ENCODE measurements at regions not wholly inside any gene's neighbourhood (a gene's known extent, or its start where the extent isn't known, plus 50 kb on each side); places are given as distances from the start of the nearest gene placed in this dataset.

DNA sequence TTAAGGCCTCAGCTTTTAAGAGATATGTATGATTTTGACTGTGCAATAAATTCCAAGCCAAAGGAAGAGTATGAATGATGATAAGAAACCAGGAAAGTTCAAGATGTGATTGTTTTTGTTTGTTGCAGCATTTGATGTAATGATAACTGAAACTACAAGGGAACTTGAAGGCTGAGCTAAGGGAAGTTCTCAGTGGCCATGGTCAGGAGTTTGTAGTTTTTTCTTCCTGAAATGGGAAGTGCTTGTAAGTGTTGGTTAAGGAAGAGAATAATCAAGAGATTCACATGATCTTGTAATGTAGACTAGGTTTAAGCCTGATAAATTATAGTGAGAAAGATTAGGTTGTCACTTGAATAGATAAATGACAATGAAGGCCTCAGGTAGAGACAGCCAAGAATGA is 53.4 kb downstream of the PTCHD4 start:
- Mint-ChIP-seq H3K36me3 (ENCODE audit: low read depth) (no peaks in the 10 kb centered on the region), H3K9me3 (ENCODE audit: low read depth) (no peaks in the 10 kb centered on the region), H3K4me3 (no peak overlapping the region), H3K27ac (no peak overlapping the region), H3K4me1 (no peaks in the 10 kb centered on the region), H3K27me3 (peaks cover 5% of the 10 kb centered on the region)
- DNase-seq (no peak), ATAC-seq (no peak)
- CTCF ChIA-PET: no interaction called here
- intact Hi-C loops (cut with DNase I, micrococcal nuclease): no loop called here
- POLR2A ChIA-PET: no interaction called here

DNA sequence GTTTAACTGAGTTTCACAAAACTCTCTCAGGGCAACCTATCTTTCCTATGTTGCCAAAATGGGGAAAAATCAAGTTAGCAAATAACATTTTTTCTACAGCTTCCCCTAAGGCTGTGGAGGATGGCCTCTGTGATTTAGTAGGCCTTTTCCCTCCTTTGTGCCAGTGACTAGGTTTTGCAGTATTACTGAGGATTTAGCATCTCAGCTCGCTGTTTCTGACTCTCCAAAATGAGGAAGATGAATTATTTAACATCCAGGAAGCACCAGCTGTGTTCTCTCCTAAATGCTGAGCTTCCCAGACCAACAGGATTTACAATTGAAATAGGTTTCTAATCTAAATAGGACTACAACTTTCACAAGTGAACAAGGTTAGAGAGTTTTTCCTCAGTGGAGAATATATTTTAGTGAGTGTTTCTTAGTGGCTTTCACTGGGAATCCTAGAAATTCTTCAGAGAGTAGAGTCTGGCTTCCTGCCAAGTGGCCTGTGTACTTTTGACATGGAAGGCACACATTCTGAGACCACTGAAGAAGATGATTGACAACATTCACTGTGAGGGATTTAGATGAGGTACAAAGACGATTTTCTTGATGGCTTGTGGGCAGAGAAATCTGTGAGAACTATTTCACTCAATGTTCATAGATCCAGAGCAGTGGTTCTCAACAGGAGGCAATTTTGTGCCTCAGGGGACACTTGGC is 62.4 kb downstream of the PTCHD4 start:
- peaks cover 5% of the 10 kb centered on the region for H3K27me3 Mint-ChIP-seq
- intact Hi-C loops (cut with DNase I, micrococcal nuclease): no loop called here
- DNase-seq: no peak
- H3K27ac Mint-ChIP-seq: no peak overlapping the region
- H3K36me3 Mint-ChIP-seq (ENCODE audit: low read depth): no peaks in the 10 kb centered on the region
- CTCF ChIA-PET: no interaction called here
- H3K9me3 Mint-ChIP-seq (ENCODE audit: low read depth): no peaks in the 10 kb centered on the region
- H3K4me3 Mint-ChIP-seq: no peak overlapping the region
- POLR2A ChIA-PET: no interaction called here
- ATAC-seq: no peak
- H3K4me1 Mint-ChIP-seq: no peaks in the 10 kb centered on the region

DNA sequence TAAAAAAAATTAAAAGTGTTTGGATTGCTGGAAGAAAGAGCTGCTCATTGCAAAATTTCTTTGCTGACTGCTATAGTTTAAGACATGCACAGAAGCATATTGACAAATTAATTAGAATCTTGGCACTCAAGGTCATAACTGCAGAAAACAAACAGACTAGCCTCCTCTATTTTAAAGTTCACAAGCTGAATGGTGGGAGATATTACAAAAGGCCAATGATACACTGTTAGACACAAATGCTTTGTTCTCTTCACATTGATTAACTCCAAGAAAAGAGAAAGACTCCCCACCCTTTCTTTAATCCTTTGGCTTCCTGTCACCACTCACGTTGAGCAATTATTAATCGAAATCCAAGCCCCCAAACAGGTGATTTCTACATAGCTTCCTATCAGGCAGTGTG is 69.1 kb downstream of the PTCHD4 start:
- ChIA-PET CTCF (no interaction called here), POLR2A (no interaction called here)
- no peak overlapping the region for H3K4me3 Mint-ChIP-seq
- intact Hi-C loops (cut with DNase I, micrococcal nuclease): no loop called here
- H3K36me3 Mint-ChIP-seq (ENCODE audit: low read depth): no peaks in the 10 kb centered on the region
- no peak for DNase-seq
- no peaks in the 10 kb centered on the region for H3K4me1 Mint-ChIP-seq
- H3K27me3 Mint-ChIP-seq: no peaks in the 10 kb centered on the region
- no peak for ATAC-seq
- no peaks in the 10 kb centered on the region for H3K9me3 Mint-ChIP-seq (ENCODE audit: low read depth)
- H3K27ac Mint-ChIP-seq: no peak overlapping the region

DNA sequence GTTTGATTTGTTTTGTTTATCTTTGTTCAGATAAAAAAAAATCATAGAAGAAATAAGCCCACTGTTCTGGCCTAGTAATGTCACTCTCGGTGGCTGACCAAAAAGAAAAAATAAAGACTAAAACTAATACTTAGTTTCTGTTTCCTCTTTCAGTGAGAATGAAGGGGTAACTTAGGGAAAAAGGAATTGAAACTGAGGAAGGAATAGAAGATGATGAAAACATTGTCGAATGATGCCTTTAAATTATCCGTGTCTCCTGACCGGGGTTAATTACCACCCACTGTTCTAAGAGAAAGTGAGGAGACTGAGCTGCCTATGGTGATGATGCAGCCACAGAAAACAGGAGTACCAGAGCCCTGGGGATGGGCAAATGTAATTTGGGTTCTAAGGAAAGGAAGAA is 73.1 kb downstream of the PTCHD4 start:
- CTCF ChIA-PET: interaction anchor here (0.7 kb wide), 1 partner anchor 157 kb away, joined by 5 read pairs; no protein-coding TSS in a partner anchor
- DNase-seq (no peak), ATAC-seq (no peak)
- POLR2A ChIA-PET: interaction anchor here (0.7 kb wide), 1 partner anchor 11 kb away, joined by 6 read pairs; no protein-coding TSS in a partner anchor
- intact Hi-C loops (cut with DNase I, micrococcal nuclease): no loop called here
- Mint-ChIP-seq H3K9me3 (ENCODE audit: low read depth) (no peaks in the 10 kb centered on the region), H3K36me3 (ENCODE audit: low read depth) (no peaks in the 10 kb centered on the region), H3K27me3 (no peaks in the 10 kb centered on the region), H3K4me3 (no peak overlapping the region), H3K4me1 (no peaks in the 10 kb centered on the region), H3K27ac (no peak overlapping the region)

DNA sequence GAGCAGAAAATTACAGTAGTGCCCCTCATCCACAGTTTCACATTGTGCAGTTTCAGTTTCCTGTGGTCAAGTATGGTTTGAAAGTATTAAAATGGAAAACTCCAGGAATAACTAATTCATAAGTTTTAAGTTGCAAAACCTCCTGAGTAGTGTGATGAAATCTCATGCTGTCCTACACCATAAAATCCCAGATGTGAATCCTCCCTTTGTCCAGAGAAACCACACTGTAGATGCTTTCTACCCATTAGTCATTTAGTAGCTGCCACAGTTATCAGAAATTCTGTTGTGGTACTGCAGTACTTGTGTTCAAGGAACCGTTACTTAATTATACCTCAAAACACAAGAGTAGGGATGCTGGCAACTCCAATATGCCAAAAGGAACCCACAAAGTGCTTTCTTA is 74.7 kb downstream of the PTCHD4 start:
- no peaks in the 10 kb centered on the region for H3K9me3 Mint-ChIP-seq (ENCODE audit: low read depth)
- H3K36me3 Mint-ChIP-seq (ENCODE audit: low read depth): no peaks in the 10 kb centered on the region
- ATAC-seq: no peak
- H3K4me1 Mint-ChIP-seq: no peaks in the 10 kb centered on the region
- ChIA-PET POLR2A (no interaction called here), CTCF (interaction anchor here (1.1 kb wide), 1 partner anchor 19 kb away, joined by 3 read pairs; no protein-coding TSS in a partner anchor)
- intact Hi-C loops (cut with DNase I, micrococcal nuclease): no loop called here
- no peak overlapping the region for H3K27ac Mint-ChIP-seq
- no peak for DNase-seq
- no peak overlapping the region for H3K4me3 Mint-ChIP-seq
- H3K27me3 Mint-ChIP-seq: no peaks in the 10 kb centered on the region

DNA sequence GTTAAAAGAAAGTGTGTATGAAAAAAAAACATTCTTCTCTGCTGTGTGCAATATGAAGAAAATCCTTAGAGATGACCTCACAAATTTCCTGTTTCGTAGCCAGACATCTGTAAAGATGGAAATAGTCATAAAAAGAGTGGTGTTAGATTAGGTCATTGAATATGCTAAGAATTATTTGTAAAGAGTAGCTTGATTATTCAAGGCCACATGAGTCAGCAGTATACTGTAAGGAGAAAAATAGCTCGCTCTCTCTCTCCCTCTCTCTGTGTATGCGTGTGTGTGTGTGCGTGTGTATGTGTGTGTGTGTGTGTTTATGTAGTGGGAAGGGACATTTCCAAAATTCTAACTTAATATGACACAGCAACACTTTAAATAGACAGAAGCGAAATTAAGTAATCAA is 78.8 kb downstream of the PTCHD4 start:
- intact Hi-C loops (cut with DNase I, micrococcal nuclease): no loop called here
- no peak overlapping the region for H3K4me3 Mint-ChIP-seq
- H3K27me3 Mint-ChIP-seq: no peaks in the 10 kb centered on the region
- H3K9me3 Mint-ChIP-seq (ENCODE audit: low read depth): no peaks in the 10 kb centered on the region
- DNase-seq: no peak
- H3K4me1 Mint-ChIP-seq: peaks cover 4% of the 10 kb centered on the region
- no peaks in the 10 kb centered on the region for H3K36me3 Mint-ChIP-seq (ENCODE audit: low read depth)
- ChIA-PET POLR2A (no interaction called here), CTCF (no interaction called here)
- no peak overlapping the region for H3K27ac Mint-ChIP-seq
- no peak for ATAC-seq

DNA sequence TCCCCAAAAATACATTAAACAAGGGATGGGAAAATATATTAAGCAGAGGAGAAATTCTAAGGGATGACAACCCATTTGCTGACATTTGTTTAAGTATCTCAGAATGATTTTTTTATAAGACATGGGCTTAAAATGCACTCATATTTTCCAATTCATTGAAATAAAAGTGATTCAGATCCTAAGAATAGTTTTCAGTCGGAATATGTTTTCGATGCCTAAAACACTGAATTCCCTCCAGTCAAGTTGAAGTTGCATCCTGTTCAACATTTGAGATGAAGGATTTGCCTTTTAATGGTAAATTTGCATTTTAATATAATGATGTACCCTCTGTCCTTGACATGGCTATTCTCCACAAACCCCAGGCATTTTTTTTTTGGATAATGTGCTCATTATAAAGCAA is 79.3 kb downstream of the PTCHD4 start:
- ChIA-PET CTCF (no interaction called here), POLR2A (no interaction called here)
- ATAC-seq: no peak
- intact Hi-C loops (cut with DNase I, micrococcal nuclease): no loop called here
- H3K9me3 Mint-ChIP-seq (ENCODE audit: low read depth): no peaks in the 10 kb centered on the region
- no peak overlapping the region for H3K4me3 Mint-ChIP-seq
- H3K4me1 Mint-ChIP-seq: peaks cover 4% of the 10 kb centered on the region
- no peak for DNase-seq
- H3K27me3 Mint-ChIP-seq: no peaks in the 10 kb centered on the region
- no peak overlapping the region for H3K27ac Mint-ChIP-seq
- H3K36me3 Mint-ChIP-seq (ENCODE audit: low read depth): no peaks in the 10 kb centered on the region

DNA sequence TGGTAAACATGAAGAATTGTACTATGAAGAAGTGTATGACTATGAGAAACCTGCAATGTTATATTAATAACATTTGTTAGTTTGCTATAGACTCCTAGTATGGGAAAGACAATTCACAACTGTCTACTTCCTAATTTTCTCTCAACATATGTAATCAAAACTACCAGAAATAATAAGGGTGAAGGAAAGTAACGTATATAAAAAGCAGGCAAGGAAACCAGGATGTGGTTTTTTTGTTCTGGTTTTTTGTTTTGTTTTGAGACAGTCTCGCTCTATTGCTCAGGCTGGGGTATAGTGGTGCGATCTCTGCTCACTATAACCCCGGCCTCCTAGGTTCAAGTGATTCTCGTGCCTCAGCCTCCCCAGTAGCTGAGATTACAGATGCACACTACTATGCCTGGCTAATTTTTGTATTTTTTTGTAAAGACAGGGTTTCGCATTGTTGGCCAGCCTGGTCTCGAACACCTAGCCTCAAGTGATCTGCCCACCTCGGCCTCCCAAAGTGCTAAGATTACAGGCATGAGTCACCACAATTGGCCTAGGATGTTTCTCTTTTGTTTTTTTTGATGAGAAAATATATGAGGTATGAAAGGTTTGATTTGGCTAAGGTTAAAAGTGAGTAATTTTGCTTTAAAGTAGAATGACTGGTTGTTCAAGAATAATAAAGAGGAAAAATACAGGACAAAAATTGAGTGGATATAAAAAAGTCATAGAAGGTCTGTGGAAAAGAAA is 83.1 kb downstream of the PTCHD4 start:
- Mint-ChIP-seq H3K27ac (no peak overlapping the region), H3K27me3 (peaks cover 2% of the 10 kb centered on the region), H3K4me3 (no peak overlapping the region), H3K9me3 (ENCODE audit: low read depth) (no peaks in the 10 kb centered on the region), H3K4me1 (peaks cover 4% of the 10 kb centered on the region), H3K36me3 (ENCODE audit: low read depth) (no peaks in the 10 kb centered on the region)
- intact Hi-C loops (cut with DNase I, micrococcal nuclease): no loop called here
- peak; percentile 76 for ATAC-seq
- POLR2A ChIA-PET: no interaction called here
- peak; percentile 6 for DNase-seq
- CTCF ChIA-PET: no interaction called here

DNA sequence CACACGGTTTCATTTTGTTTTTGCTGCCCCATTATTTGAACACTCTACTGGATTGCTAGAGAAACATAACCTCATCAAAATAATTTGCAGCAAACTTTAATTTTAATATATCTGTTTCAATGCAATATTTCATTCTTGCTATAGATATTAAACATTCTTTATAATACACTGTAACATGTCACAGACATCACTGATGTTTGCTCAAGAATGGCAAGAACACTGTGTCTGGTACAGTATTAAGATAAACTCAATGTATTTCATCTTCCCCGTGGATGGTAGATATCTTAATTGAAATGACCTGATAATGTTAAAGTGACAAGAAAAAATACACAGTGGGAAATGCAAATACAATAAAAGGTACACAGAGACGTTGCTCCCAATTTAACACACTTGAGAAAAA is 86.0 kb downstream of the PTCHD4 start:
- no peak overlapping the region for H3K4me3 Mint-ChIP-seq
- POLR2A ChIA-PET: no interaction called here
- intact Hi-C loops (cut with DNase I, micrococcal nuclease): no loop called here
- peaks cover 2% of the 10 kb centered on the region for H3K27me3 Mint-ChIP-seq
- no peak overlapping the region for H3K27ac Mint-ChIP-seq
- DNase-seq (no peak), ATAC-seq (no peak)
- no peaks in the 10 kb centered on the region for H3K9me3 Mint-ChIP-seq (ENCODE audit: low read depth)
- H3K4me1 Mint-ChIP-seq: peaks cover 4% of the 10 kb centered on the region
- H3K36me3 Mint-ChIP-seq (ENCODE audit: low read depth): no peaks in the 10 kb centered on the region
- CTCF ChIA-PET: no interaction called here

DNA sequence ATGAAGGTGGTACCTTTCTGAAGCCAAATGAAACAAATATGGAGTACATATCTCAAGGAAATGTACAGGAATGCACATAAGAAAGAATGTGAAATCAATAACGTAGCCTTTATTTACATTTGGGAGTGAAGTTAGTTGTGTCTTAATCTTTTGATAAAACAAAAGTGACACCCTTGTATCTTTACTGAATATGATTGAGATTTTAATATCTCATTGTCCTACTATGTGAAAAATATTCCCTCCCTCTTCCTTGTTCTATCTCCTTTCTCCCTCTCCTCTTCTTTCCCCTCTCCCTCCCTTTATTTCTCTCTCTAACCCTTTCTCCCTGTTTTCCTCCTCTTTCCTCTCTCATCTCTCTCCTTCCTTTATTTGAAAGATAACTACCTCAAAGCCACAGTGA is 89.1 kb downstream of the PTCHD4 start:
- ChIA-PET POLR2A (no interaction called here), CTCF (no interaction called here)
- Mint-ChIP-seq H3K36me3 (ENCODE audit: low read depth) (no peaks in the 10 kb centered on the region), H3K27ac (no peak overlapping the region), H3K4me3 (no peak overlapping the region), H3K9me3 (ENCODE audit: low read depth) (no peaks in the 10 kb centered on the region), H3K27me3 (peaks cover 2% of the 10 kb centered on the region), H3K4me1 (no peaks in the 10 kb centered on the region)
- DNase-seq (no peak), ATAC-seq (no peak)
- intact Hi-C loops (cut with DNase I, micrococcal nuclease): no loop called here

DNA sequence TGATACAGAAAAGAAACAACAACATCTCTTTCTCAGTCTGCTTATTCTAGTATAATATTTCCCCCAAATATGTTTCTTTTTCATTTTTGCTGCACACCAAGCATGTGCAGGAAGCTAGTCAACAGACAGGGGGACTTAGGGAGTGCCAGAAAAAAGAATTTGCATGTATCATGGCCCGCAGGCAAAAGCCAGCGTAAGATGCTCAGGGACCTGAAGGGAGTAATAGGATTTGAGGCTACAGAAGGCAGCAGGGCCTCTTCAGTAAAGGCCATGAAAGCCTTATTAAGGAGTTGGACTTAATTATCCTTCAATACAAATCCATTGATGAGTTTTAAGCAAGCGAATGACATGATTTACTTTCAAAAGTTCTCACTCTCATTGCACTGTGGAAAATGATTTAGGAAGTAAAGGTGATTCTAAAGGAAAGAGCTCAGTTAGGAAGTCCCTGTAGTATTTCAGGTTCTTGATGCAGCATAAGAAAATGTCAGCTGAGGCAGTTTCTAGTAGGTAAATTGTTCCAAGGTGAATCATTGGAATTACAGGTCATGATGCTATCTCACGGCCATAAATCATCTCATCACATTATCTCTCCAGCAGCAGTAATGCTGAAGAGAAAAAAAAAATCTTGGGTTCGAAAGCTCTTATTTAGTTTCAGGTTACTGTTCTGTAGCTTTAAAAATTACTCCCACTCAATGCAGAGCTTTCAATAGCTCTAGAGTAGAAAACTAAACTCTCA is 94.8 kb downstream of the PTCHD4 start:
- no peak for ATAC-seq
- DNase-seq: no peak
- POLR2A ChIA-PET: no interaction called here
- CTCF ChIA-PET: no interaction called here
- intact Hi-C loops (cut with DNase I, micrococcal nuclease): no loop called here
- Mint-ChIP-seq H3K4me1 (no peaks in the 10 kb centered on the region), H3K36me3 (ENCODE audit: low read depth) (no peaks in the 10 kb centered on the region), H3K4me3 (no peak overlapping the region), H3K9me3 (ENCODE audit: low read depth) (no peaks in the 10 kb centered on the region), H3K27me3 (no peaks in the 10 kb centered on the region), H3K27ac (no peak overlapping the region)

DNA sequence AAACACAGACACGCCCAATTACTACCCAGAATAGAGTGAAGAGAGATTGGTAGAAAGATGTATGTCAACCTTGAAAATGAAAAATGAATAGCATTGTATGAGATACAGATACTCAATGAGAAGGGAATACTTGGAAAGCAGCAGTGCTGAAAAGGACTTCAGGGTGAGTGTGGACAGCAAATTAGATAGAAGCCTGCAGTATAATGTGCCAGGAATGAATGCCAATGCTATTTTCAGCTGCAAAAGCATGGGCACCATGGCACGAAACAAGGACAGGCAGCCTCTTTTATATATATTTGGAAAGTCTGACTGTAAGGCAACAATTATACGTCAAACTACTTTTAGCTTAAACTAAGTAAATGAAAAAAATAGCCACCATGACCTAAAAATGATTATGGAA is 118.2 kb downstream of the PTCHD4 start:
- ChIA-PET POLR2A (no interaction called here), CTCF (no interaction called here)
- intact Hi-C loops (cut with DNase I, micrococcal nuclease): no loop called here
- no peak overlapping the region for H3K4me3 Mint-ChIP-seq
- ATAC-seq (no peak), DNase-seq (no peak)
- H3K36me3 Mint-ChIP-seq (ENCODE audit: low read depth): no peaks in the 10 kb centered on the region
- no peaks in the 10 kb centered on the region for H3K9me3 Mint-ChIP-seq (ENCODE audit: low read depth)
- no peaks in the 10 kb centered on the region for H3K4me1 Mint-ChIP-seq
- no peaks in the 10 kb centered on the region for H3K27me3 Mint-ChIP-seq
- H3K27ac Mint-ChIP-seq: no peak overlapping the region
